GM23338 (cell line): ENCODE measurements at regions not wholly inside any gene's neighbourhood (a gene's known extent, or its start where the extent isn't known, plus 50 kb on each side); places are given as distances from the start of the nearest gene placed in this dataset.

Source experiments
- ATAC-seq: fragments of 200-7000 bp; cut with Tn5 transposase; 3 replicates; pipeline ENCODE4 v1.9.1; 2020
- DNase-seq: peaks from one replicate; pipeline ENCODE4 v3.0.0-alpha.2; 2015; ENCODE audit warnings: low spot score
- H2AFZ ChIP-seq: fragments of 200-600 bp; sonication (generic); 2 replicates; pipeline ENCODE4 v1.8.0; 2016; ENCODE audit warnings: antibody characterized with exemption, mild to moderate bottlenecking, moderate library complexity
- H3F3A ChIP-seq: fragments of 200-600 bp; sonication (generic); replicated peaks from 2 replicates; pipeline ENCODE4 v1.8.0; 2017; ENCODE audit warnings: antibody characterized with exemption, mixed run types, low read depth
- H3K27ac ChIP-seq: fragments of 200-600 bp; sonication (generic); 2 replicates; pipeline ENCODE4 v1.6.1; 2016; ENCODE audit warnings: low read depth
- H3K27me3 ChIP-seq: fragments of 200-600 bp; sonication (generic); 2 replicates; pipeline ENCODE4 v1.8.0; 2016; ENCODE audit warnings: mild to moderate bottlenecking, mixed run types, moderate library complexity; ENCODE audit not compliant: insufficient read depth
- H3K36me3 ChIP-seq: fragments of 200-600 bp; sonication (generic); 2 replicates; pipeline ENCODE4 v1.8.0; 2016; ENCODE audit warnings: mild to moderate bottlenecking; ENCODE audit not compliant: insufficient read depth
- H3K4me1 ChIP-seq: fragments of 200-600 bp; sonication (generic); 2 replicates; pipeline ENCODE4 v1.8.0; 2016; ENCODE audit warnings: mild to moderate bottlenecking, moderate library complexity; ENCODE audit not compliant: insufficient read depth
- H3K4me2 ChIP-seq: fragments of 200-600 bp; sonication (generic); 2 replicates; pipeline ENCODE4 v1.7.1; 2017; ENCODE audit warnings: mixed run types
- H3K4me3 ChIP-seq: fragments of 200-600 bp; sonication (generic); 2 replicates; pipeline ENCODE4 v1.6.1; 2016; ENCODE audit warnings: mixed run types
- H3K79me2 ChIP-seq: fragments of 200-600 bp; sonication (generic); replicated peaks from 2 replicates; pipeline ENCODE4 v1.8.0; 2017; ENCODE audit warnings: mild to moderate bottlenecking; ENCODE audit not compliant: insufficient read depth
- H3K9me2 ChIP-seq: fragments of 200-600 bp; sonication (generic); 2 replicates; pipeline ENCODE4 v1.8.0; 2017; ENCODE audit not compliant: insufficient read depth
- H4K20me1 ChIP-seq: fragments of 200-600 bp; sonication (generic); replicated peaks from 2 replicates; pipeline ENCODE4 v1.8.0; 2017; ENCODE audit warnings: mild to moderate bottlenecking; ENCODE audit not compliant: insufficient read depth
- H3K27ac Mint-ChIP-seq: 2 replicates; pipeline ENCODE4 v1.8.0; 2020; ENCODE audit warnings: inconsistent platforms, mild to moderate bottlenecking, moderate library complexity, mixed read lengths
- H3K27me3 Mint-ChIP-seq: 3 replicates; pipeline ENCODE4 v1.8.0; 2022; ENCODE audit warnings: low read depth, mild to moderate bottlenecking, moderate library complexity, mixed read lengths, inconsistent platforms; ENCODE audit not compliant: insufficient read depth, poor library complexity
- H3K36me3 Mint-ChIP-seq: 3 replicates; pipeline ENCODE4 v1.8.0; 2021; ENCODE audit warnings: low read depth, mild to moderate bottlenecking, inconsistent platforms, moderate library complexity, mixed read lengths
- H3K4me1 Mint-ChIP-seq: 3 replicates; pipeline ENCODE4 v1.8.0; 2020; ENCODE audit warnings: mild to moderate bottlenecking, inconsistent platforms, mixed read lengths
- H3K4me3 Mint-ChIP-seq: 3 replicates; pipeline ENCODE4 v1.8.0; 2021; ENCODE audit warnings: moderate library complexity, mild to moderate bottlenecking, inconsistent platforms, mixed read lengths
- H3K9me3 Mint-ChIP-seq: 3 replicates; pipeline ENCODE4 v1.8.0; 2020; ENCODE audit warnings: moderate library complexity, mild to moderate bottlenecking, inconsistent platforms, mixed read lengths
- CREB1 ChIP-seq: fragments of 250-450 bp; sonication (Bioruptor Pico); IDR thresholded peaks from 2 replicates; pipeline ENCODE4 v1.5.0; 2020; ENCODE audit warnings: low read depth, mild to moderate bottlenecking, moderate library complexity
- EZH2 ChIP-seq: fragments of 200-600 bp; sonication (generic); IDR thresholded peaks from one replicate; pipeline ENCODE4 v1.8.0; 2017; ENCODE audit warnings: antibody characterized with exemption, mild to moderate bottlenecking, low read depth; ENCODE audit not compliant: unreplicated experiment
- EZH2phosphoT487 ChIP-seq: fragments of 200-600 bp; sonication (generic); IDR thresholded peaks from one replicate; pipeline ENCODE4 v1.8.1; 2018; ENCODE audit warnings: antibody characterized with exemption; ENCODE audit not compliant: unreplicated experiment
- NANOG ChIP-seq: IDR thresholded peaks from 2 replicates; pipeline ENCODE4 v1.6.1; 2016; ENCODE audit warnings: antibody characterized with exemption, borderline replicate concordance
- POLR2AphosphoS5 ChIP-seq: IDR thresholded peaks from 2 replicates; pipeline ENCODE4 v1.6.1; 2016; ENCODE audit warnings: antibody characterized with exemption, low read depth
- REST ChIP-seq: IDR thresholded peaks from one replicate; pipeline ENCODE4 v1.6.1; 2018; ENCODE audit warnings: antibody characterized with exemption; ENCODE audit not compliant: unreplicated experiment
- STAT1 ChIP-seq: IDR thresholded peaks from one replicate; pipeline ENCODE4 v1.6.1; 2016; ENCODE audit warnings: antibody characterized with exemption; ENCODE audit not compliant: unreplicated experiment
- ZNF114 ChIP-seq: fragments of 250-450 bp; sonication (Bioruptor Pico); IDR thresholded peaks from 2 replicates; pipeline ENCODE4 v1.5.0; 2020; ENCODE audit warnings: mild to moderate bottlenecking, moderate library complexity
- ZNF331 ChIP-seq: fragments of 250-450 bp; sonication (Bioruptor Pico); IDR thresholded peaks from 2 replicates; pipeline ENCODE4 v1.5.0; 2020; ENCODE audit warnings: low read depth, mild to moderate bottlenecking, moderate library complexity
- TF ChIP-seq, protein P1 (sequence below): fragments of 250-450 bp; sonication (Bioruptor Pico); IDR thresholded peaks from 2 replicates; pipeline ENCODE4 v1.5.0; 2020; ENCODE audit warnings: mild to moderate bottlenecking, moderate library complexity
- TF ChIP-seq, protein P2 (sequence below): IDR thresholded peaks from 2 replicates; pipeline ENCODE4 v1.6.1; 2016; ENCODE audit warnings: antibody characterized with exemption

GRCh38 chr9:107090218-107090617 is 192.9 kb upstream of the RAD23B start:
- TF ChIP-seq NANOG (no peak), ZNF331 (no peak), EZH2phosphoT487 (no peak), EZH2 (no peak), CREB1 (CRISPR knock-in tag) (no peak), REST (no peak), ZNF114 (CRISPR knock-in tag) (no peak), STAT1 (no peak), POLR2AphosphoS5 (no peak)
- TF ChIP-seq, protein P1, sequence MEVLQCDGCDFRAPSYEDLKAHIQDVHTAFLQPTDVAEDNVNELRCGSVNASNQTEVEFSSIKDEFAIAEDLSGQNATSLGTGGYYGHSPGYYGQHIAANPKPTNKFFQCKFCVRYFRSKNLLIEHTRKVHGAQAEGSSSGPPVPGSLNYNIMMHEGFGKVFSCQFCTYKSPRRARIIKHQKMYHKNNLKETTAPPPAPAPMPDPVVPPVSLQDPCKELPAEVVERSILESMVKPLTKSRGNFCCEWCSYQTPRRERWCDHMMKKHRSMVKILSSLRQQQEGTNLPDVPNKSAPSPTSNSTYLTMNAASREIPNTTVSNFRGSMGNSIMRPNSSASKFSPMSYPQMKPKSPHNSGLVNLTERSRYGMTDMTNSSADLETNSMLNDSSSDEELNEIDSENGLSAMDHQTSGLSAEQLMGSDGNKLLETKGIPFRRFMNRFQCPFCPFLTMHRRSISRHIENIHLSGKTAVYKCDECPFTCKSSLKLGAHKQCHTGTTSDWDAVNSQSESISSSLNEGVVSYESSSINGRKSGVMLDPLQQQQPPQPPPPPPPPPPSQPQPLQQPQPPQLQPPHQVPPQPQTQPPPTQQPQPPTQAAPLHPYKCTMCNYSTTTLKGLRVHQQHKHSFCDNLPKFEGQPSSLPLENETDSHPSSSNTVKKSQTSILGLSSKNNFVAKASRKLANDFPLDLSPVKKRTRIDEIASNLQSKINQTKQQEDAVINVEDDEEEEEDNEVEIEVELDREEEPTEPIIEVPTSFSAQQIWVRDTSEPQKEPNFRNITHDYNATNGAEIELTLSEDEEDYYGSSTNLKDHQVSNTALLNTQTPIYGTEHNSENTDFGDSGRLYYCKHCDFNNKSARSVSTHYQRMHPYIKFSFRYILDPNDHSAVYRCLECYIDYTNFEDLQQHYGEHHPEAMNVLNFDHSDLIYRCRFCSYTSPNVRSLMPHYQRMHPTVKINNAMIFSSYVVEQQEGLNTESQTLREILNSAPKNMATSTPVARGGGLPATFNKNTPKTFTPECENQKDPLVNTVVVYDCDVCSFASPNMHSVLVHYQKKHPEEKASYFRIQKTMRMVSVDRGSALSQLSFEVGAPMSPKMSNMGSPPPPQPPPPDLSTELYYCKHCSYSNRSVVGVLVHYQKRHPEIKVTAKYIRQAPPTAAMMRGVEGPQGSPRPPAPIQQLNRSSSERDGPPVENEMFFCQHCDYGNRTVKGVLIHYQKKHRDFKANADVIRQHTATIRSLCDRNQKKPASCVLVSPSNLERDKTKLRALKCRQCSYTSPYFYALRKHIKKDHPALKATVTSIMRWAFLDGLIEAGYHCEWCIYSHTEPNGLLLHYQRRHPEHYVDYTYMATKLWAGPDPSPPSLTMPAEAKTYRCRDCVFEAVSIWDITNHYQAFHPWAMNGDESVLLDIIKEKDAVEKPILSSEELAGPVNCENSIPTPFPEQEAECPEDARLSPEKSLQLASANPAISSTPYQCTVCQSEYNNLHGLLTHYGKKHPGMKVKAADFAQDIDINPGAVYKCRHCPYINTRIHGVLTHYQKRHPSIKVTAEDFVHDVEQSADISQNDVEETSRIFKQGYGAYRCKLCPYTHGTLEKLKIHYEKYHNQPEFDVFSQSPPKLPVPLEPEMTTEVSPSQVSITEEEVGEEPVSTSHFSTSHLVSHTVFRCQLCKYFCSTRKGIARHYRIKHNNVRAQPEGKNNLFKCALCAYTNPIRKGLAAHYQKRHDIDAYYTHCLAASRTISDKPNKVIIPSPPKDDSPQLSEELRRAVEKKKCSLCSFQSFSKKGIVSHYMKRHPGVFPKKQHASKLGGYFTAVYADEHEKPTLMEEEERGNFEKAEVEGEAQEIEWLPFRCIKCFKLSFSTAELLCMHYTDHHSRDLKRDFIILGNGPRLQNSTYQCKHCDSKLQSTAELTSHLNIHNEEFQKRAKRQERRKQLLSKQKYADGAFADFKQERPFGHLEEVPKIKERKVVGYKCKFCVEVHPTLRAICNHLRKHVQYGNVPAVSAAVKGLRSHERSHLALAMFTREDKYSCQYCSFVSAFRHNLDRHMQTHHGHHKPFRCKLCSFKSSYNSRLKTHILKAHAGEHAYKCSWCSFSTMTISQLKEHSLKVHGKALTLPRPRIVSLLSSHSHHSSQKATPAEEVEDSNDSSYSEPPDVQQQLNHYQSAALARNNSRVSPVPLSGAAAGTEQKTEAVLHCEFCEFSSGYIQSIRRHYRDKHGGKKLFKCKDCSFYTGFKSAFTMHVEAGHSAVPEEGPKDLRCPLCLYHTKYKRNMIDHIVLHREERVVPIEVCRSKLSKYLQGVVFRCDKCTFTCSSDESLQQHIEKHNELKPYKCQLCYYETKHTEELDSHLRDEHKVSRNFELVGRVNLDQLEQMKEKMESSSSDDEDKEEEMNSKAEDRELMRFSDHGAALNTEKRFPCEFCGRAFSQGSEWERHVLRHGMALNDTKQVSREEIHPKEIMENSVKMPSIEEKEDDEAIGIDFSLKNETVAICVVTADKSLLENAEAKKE (CRISPR knock-in tag) = no peak
- TF ChIP-seq, protein P2, sequence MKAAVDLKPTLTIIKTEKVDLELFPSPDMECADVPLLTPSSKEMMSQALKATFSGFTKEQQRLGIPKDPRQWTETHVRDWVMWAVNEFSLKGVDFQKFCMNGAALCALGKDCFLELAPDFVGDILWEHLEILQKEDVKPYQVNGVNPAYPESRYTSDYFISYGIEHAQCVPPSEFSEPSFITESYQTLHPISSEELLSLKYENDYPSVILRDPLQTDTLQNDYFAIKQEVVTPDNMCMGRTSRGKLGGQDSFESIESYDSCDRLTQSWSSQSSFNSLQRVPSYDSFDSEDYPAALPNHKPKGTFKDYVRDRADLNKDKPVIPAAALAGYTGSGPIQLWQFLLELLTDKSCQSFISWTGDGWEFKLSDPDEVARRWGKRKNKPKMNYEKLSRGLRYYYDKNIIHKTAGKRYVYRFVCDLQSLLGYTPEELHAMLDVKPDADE = no peak
- peaks cover 6% of the 10 kb centered on the region for H3K9me2 ChIP-seq
- H4K20me1 ChIP-seq = no peaks in the 10 kb centered on the region
- H2AFZ ChIP-seq = no peak overlapping the region
- no peaks in the 10 kb centered on the region for H3K27me3 ChIP-seq
- no peak overlapping the region for H3K27ac ChIP-seq
- H3K4me1 ChIP-seq = no peaks in the 10 kb centered on the region
- no peak for ATAC-seq
- H3K79me2 ChIP-seq = no peaks in the 10 kb centered on the region
- H3K9me3 Mint-ChIP-seq = no peaks in the 10 kb centered on the region
- H3K27ac Mint-ChIP-seq = no peak overlapping the region
- H3K4me2 ChIP-seq = no peak overlapping the region
- H3K27me3 Mint-ChIP-seq = no peaks in the 10 kb centered on the region
- no peaks in the 10 kb centered on the region for H3K36me3 Mint-ChIP-seq
- no peak overlapping the region for H3K4me3 Mint-ChIP-seq
- DNase-seq = no peak
- no peaks in the 10 kb centered on the region for H3K4me1 Mint-ChIP-seq
- no peak overlapping the region for H3K4me3 ChIP-seq
- H3F3A ChIP-seq = no peaks in the 10 kb centered on the region
- H3K36me3 ChIP-seq = no peaks in the 10 kb centered on the region
